GM23248 (cell line): ENCODE measurements at regions not wholly inside any gene's neighbourhood (a gene's known extent, or its start where the extent isn't known, plus 50 kb on each side); places are given as distances from the start of the nearest gene placed in this dataset.

Experiments used
- EZH2 ChIP-seq: fragments of 200-600 bp; sonication (generic); IDR thresholded peaks from 2 replicates; pipeline ENCODE4 v1.6.1; 2018; ENCODE audit warnings: antibody characterized with exemption, mild to moderate bottlenecking; ENCODE audit not compliant: insufficient read depth, poor library complexity, severe bottlenecking
- EZH2phosphoT487 ChIP-seq: fragments of 200-600 bp; sonication (generic); IDR thresholded peaks from 2 replicates; pipeline ENCODE4 v1.6.1; 2018; ENCODE audit warnings: antibody characterized with exemption, moderate library complexity, mild to moderate bottlenecking, low read depth; ENCODE audit not compliant: insufficient read depth

GRCh38 chr1:218926631-218927030, 247.0 kb upstream of the LYPLAL1 start:
- TF ChIP-seq EZH2 (no peak), EZH2phosphoT487 (no peak)
